ENCODE measurements at regions not wholly inside any gene's neighbourhood (a gene's known extent, or its start where the extent isn't known, plus 50 kb on each side); places are given as distances from the start of the nearest gene placed in this dataset.

DNA sequence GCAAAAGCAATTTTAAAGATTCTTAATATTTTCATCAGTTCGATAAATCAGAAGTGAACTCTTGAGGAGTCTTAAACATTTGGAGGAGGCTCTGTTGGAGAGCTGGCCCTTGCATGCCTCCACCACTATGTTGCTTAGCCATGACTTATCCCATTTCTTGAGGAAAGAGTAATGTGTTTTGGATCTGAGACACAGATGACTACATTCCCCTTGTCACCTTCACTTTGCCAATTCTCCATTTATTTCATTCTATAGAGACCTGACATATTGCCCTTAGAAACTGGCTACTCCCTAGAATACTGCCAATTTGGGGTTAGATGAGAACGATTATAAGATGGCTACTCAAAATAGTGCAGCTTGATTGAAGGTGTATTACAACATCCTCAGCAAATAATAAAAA is 157.4 kb upstream of the TMEM260 start:
- no TSS peak for BruUV-seq (replicated peaks)
- POLR2A ChIA-PET: no interaction called here
- DNase-seq (ENCODE audit: low read depth, low spot score): no peak

DNA sequence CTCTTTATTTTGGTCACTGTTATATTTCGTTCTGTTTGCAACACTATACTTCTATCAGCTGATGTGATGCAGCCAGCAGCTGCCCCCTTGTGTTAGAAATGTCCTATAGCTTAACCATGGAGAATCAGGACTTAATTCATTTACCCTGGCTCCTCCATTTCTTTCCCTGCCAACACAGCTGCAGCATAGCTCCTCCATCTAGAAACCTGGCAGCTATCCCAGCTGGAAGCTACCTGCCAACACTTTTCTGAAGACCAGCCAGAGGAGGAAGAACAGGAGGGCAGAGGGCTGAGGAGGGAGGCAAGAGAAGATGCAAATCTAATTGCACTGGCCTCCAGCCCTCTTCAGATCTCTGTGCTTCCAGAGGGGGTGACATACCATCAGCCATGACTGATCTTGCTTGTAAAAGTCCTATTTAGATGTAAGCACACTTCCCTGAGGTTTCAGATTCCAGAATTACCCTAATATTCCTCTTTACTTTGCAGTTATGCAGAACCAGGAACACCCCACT is 156.8 kb upstream of the TMEM260 start:
- CTCF ChIA-PET: interaction anchor here (0.7 to 1.6 kb wide), 19 partner anchors 9 to 1006 kb away, joined by 3 to 8 read pairs (median 3); no protein-coding TSS in a partner anchor
- Histone ChIP-seq H3K9ac (ENCODE audit: low read length) (no peak overlapping the region), H3K4me2 (ENCODE audit: low read length) (no peak overlapping the region), H3K9me2 (ENCODE audit: insufficient read depth) (no peaks in the 10 kb centered on the region), H3K36me3 (ENCODE audit: control insufficient read depth in 1 of 2, insufficient read depth in 2 of 2, low read length in 2 of 2) (no peaks in the 10 kb centered on the region), H3K9me3 (ENCODE audit: control insufficient read depth in 1 of 2, insufficient read depth in 1 of 2, low read depth in 1 of 2, low read length in 2 of 2) (no peaks in the 10 kb centered on the region), H3K27me3 (ENCODE audit: insufficient read depth, low read length) (peaks cover 18% of the 10 kb centered on the region; the same call in 1 of the 2 replicates), H3K4me1 (ENCODE audit: control insufficient read depth in 1 of 2, insufficient read depth in 2 of 2, low read length in 2 of 2) (no peaks in the 10 kb centered on the region), H4K20me1 (ENCODE audit: insufficient read depth) (no peaks in the 10 kb centered on the region), H2AFZ (ENCODE audit: low read depth, low read length, poor library complexity, severe bottlenecking) (no peak overlapping the region), H3K27ac (ENCODE audit: low read depth, low read length) (no peak overlapping the region), H3K79me2 (ENCODE audit: insufficient read depth, low read length) (no peaks in the 10 kb centered on the region), H3K4me3 (replicated peaks in 1 of 2; ENCODE audit: low read depth in 1 of 2, low read length in 2 of 2) (no peak overlapping the region)
- peak; percentile 16 for DNase-seq (ENCODE audit: low read depth, low spot score)
- ATAC-seq: peak; percentile 85
- intact Hi-C loops (cut with micrococcal nuclease): loop anchor here (1.0 kb wide), 1 partner anchor 715 kb away; no protein-coding TSS in a partner anchor
- RAD21 ChIA-PET (ENCODE audit: low non-redundant PET in 1 of 2, low total read pairs in 2 of 2, uncharacterized antibody in 2 of 2, unreplicated experiment in 2 of 2): interaction anchor here in 1 of 2 experiments (1.0 kb wide), 1 partner anchor 83 kb away, joined by 3 read pairs; no protein-coding TSS in a partner anchor
- POLR2A ChIA-PET: no interaction called here
- TF ChIP-seq, protein P1, sequence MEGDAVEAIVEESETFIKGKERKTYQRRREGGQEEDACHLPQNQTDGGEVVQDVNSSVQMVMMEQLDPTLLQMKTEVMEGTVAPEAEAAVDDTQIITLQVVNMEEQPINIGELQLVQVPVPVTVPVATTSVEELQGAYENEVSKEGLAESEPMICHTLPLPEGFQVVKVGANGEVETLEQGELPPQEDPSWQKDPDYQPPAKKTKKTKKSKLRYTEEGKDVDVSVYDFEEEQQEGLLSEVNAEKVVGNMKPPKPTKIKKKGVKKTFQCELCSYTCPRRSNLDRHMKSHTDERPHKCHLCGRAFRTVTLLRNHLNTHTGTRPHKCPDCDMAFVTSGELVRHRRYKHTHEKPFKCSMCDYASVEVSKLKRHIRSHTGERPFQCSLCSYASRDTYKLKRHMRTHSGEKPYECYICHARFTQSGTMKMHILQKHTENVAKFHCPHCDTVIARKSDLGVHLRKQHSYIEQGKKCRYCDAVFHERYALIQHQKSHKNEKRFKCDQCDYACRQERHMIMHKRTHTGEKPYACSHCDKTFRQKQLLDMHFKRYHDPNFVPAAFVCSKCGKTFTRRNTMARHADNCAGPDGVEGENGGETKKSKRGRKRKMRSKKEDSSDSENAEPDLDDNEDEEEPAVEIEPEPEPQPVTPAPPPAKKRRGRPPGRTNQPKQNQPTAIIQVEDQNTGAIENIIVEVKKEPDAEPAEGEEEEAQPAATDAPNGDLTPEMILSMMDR (IDR thresholded peaks at IDR 0.05 in 2 of 3, conservative IDR thresholded peaks at IDR 0.05 in 1 of 3; ENCODE audit: borderline replicate concordance in 1 of 3, insufficient read depth in 1 of 3, low read depth in 2 of 3, low read length in 2 of 3): peak; percentile 46 to 70 (median 66); a peak in 5 of 6 replicates
- TF ChIP-seq EZH2phosphoT487 (IDR thresholded peaks at IDR 0.05; ENCODE audit: borderline replicate concordance) (no peak), CEBPB (IDR thresholded peaks at IDR 0.05; ENCODE audit: low read depth) (no peak), RAD21 (IDR thresholded peaks at IDR 0.05; ENCODE audit: low read depth) (peak; percentile 60), ZFX (IDR thresholded peaks at IDR 0.05) (no peak)
- TF ChIP-seq, protein P2, sequence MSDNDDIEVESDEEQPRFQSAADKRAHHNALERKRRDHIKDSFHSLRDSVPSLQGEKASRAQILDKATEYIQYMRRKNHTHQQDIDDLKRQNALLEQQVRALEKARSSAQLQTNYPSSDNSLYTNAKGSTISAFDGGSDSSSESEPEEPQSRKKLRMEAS (IDR thresholded peaks at IDR 0.05): no peak
- BruUV-seq (replicated peaks): no TSS peak

More for the DNA sequence above, 157.4 kb upstream of the TMEM260 start:
- intact Hi-C loops (cut with micrococcal nuclease): loop anchor here (1.0 kb wide), 1 partner anchor 715 kb away; no protein-coding TSS in a partner anchor
- Histone ChIP-seq H3K4me1 (ENCODE audit: control insufficient read depth in 1 of 2, insufficient read depth in 2 of 2, low read length in 2 of 2) (no peaks in the 10 kb centered on the region), H4K20me1 (ENCODE audit: insufficient read depth) (no peaks in the 10 kb centered on the region), H3K79me2 (ENCODE audit: insufficient read depth, low read length) (no peaks in the 10 kb centered on the region), H2AFZ (ENCODE audit: low read depth, low read length, poor library complexity, severe bottlenecking) (no peak overlapping the region), H3K27me3 (ENCODE audit: insufficient read depth, low read length) (peaks cover 18% of the 10 kb centered on the region; the same call in 1 of the 2 replicates), H3K9me2 (ENCODE audit: insufficient read depth) (no peaks in the 10 kb centered on the region), H3K9me3 (ENCODE audit: control insufficient read depth in 1 of 2, insufficient read depth in 1 of 2, low read depth in 1 of 2, low read length in 2 of 2) (no peaks in the 10 kb centered on the region), H3K4me2 (ENCODE audit: low read length) (no peak overlapping the region), H3K27ac (ENCODE audit: low read depth, low read length) (no peak overlapping the region), H3K36me3 (ENCODE audit: control insufficient read depth in 1 of 2, insufficient read depth in 2 of 2, low read length in 2 of 2) (no peaks in the 10 kb centered on the region), H3K9ac (ENCODE audit: low read length) (no peak overlapping the region), H3K4me3 (replicated peaks in 1 of 2; ENCODE audit: low read depth in 1 of 2, low read length in 2 of 2) (no peak overlapping the region)
- ChIA-PET CTCF (interaction anchor here (0.7 to 1.6 kb wide), 19 partner anchors 8 to 1006 kb away, joined by 3 to 8 read pairs (median 3); no protein-coding TSS in a partner anchor), RAD21 (ENCODE audit: low non-redundant PET in 1 of 2, low total read pairs in 2 of 2, uncharacterized antibody in 2 of 2, unreplicated experiment in 2 of 2) (interaction anchor here in 1 of 2 experiments (1.0 kb wide), 1 partner anchor 82 kb away, joined by 3 read pairs; no protein-coding TSS in a partner anchor)
- TF ChIP-seq ZNF274 (IDR thresholded peaks at IDR 0.05; ENCODE audit: low read depth, low read length) (no peak), ELF1 (IDR thresholded peaks at IDR 0.05; ENCODE audit: borderline replicate concordance, low read depth) (no peak), YY1 (IDR thresholded peaks at IDR 0.05; ENCODE audit: extremely low read depth, insufficient replicate concordance, low read depth, low read length) (no peak)
- TF ChIP-seq, protein P3, sequence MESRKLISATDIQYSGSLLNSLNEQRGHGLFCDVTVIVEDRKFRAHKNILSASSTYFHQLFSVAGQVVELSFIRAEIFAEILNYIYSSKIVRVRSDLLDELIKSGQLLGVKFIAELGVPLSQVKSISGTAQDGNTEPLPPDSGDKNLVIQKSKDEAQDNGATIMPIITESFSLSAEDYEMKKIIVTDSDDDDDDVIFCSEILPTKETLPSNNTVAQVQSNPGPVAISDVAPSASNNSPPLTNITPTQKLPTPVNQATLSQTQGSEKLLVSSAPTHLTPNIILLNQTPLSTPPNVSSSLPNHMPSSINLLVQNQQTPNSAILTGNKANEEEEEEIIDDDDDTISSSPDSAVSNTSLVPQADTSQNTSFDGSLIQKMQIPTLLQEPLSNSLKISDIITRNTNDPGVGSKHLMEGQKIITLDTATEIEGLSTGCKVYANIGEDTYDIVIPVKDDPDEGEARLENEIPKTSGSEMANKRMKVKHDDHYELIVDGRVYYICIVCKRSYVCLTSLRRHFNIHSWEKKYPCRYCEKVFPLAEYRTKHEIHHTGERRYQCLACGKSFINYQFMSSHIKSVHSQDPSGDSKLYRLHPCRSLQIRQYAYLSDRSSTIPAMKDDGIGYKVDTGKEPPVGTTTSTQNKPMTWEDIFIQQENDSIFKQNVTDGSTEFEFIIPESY (IDR thresholded peaks at IDR 0.05; ENCODE audit: extremely low read depth, insufficient replicate concordance, low read length): no peak
- ATAC-seq: no peak

Data from HCT116 (cell line).